OCI-LY3 (cell line): ENCODE measurements at regions not wholly inside any gene's neighbourhood (a gene's known extent, or its start where the extent isn't known, plus 50 kb on each side); places are given as distances from the start of the nearest gene placed in this dataset.

Experiments
- H2AFZ ChIP-seq: fragments of 200-600, 300-600 bp; shearing (Covaris generic); 2 replicates; pipeline ENCODE4 v1.6.0; 2014; ENCODE audit warnings: antibody characterized with exemption, low read depth, low read length
- H3K27ac ChIP-seq: fragments of 200-600, 300-600 bp; sonication (generic); 2 replicates; pipeline ENCODE4 v1.5.1; 2014; ENCODE audit warnings: mild to moderate bottlenecking, low read length, moderate library complexity, mixed read lengths
- H3K27me3 ChIP-seq: fragments of 200-600, 300-600 bp; sonication (generic); 2 replicates; pipeline ENCODE4 v1.6.1; 2014; ENCODE audit warnings: low read depth, low read length, mixed read lengths
- H3K36me3 ChIP-seq: fragments of 200-600, 300-600 bp; sonication (generic); replicated peaks from 2 replicates; pipeline ENCODE3; 2014; ENCODE audit warnings: low read depth, low read length, mixed read lengths
- H3K4me1 ChIP-seq: fragments of 300-600, 200-600 bp; sonication (generic); 2 replicates; pipeline ENCODE4 v1.6.1; 2014; ENCODE audit warnings: low read length, mixed read lengths
- H3K4me2 ChIP-seq: fragments of 200-600, 300-600 bp; sonication (generic); 2 replicates; pipeline ENCODE4 v1.6.1; 2014; ENCODE audit warnings: low read length, mixed read lengths
- H3K4me3 ChIP-seq: fragments of 300-600, 200-600 bp; sonication (generic); 2 replicates; pipeline ENCODE4 v1.5.1; 2014; ENCODE audit warnings: antibody characterized with exemption, mild to moderate bottlenecking, low read length, moderate library complexity
- H3K79me2 ChIP-seq: fragments of 300-600, 200-600 bp; shearing (Covaris generic); 2 replicates; pipeline ENCODE4 v1.6.1; 2014; ENCODE audit warnings: mild to moderate bottlenecking, low read length, mixed read lengths
- H3K9ac ChIP-seq: fragments of 300-600, 200-600 bp; shearing (Covaris generic); 2 replicates; pipeline ENCODE4 v1.6.0; 2014; ENCODE audit warnings: mild to moderate bottlenecking, low read length, moderate library complexity
- H3K9me3 ChIP-seq: fragments of 200-600, 300-600 bp; shearing (Covaris generic); 2 replicates; pipeline ENCODE4 v1.6.1; 2014; ENCODE audit warnings: low read length, mixed read lengths; ENCODE audit not compliant: insufficient read depth
- H4K20me1 ChIP-seq: fragments of 200-600, 300-600 bp; sonication (generic); 2 replicates; pipeline ENCODE4 v1.6.1; 2016; ENCODE audit warnings: low read length, mixed read lengths; ENCODE audit not compliant: insufficient read depth
- CTCF ChIP-seq: fragments of 200-600, 300-600 bp; sonication (generic); IDR thresholded peaks from 2 replicates; pipeline ENCODE4 v1.5.1; 2014; ENCODE audit warnings: antibody characterized with exemption, low read length, low read depth
- EZH2phosphoT487 ChIP-seq: fragments of 200-600 bp; shearing (Covaris generic); IDR thresholded peaks from 2 replicates; pipeline ENCODE4 v1.6.1; 2018; ENCODE audit warnings: antibody characterized with exemption, mixed run types, low read depth

GRCh38 chr7:156220701-156221100, 408.4 kb upstream of the SHH start:
- no peak overlapping the region for H2AFZ ChIP-seq
- no peak overlapping the region for H3K4me3 ChIP-seq
- no peaks in the 10 kb centered on the region for H3K36me3 ChIP-seq
- no peaks in the 10 kb centered on the region for H3K9me3 ChIP-seq
- H4K20me1 ChIP-seq = no peaks in the 10 kb centered on the region
- H3K27me3 ChIP-seq = peaks cover 13% of the 10 kb centered on the region; the same call in 1 of the 2 replicates
- no peaks in the 10 kb centered on the region for H3K4me1 ChIP-seq
- H3K9ac ChIP-seq = no peak overlapping the region
- TF ChIP-seq EZH2phosphoT487 (no peak), CTCF (no peak)
- H3K79me2 ChIP-seq = no peaks in the 10 kb centered on the region
- no peak overlapping the region for H3K27ac ChIP-seq
- no peak overlapping the region for H3K4me2 ChIP-seq

GRCh38 chr7:156220078-156220605, 407.9 kb upstream of the SHH start:
- H3K36me3 ChIP-seq = no peaks in the 10 kb centered on the region
- no peak overlapping the region for H2AFZ ChIP-seq
- no peak overlapping the region for H3K4me2 ChIP-seq
- no peak overlapping the region for H3K4me3 ChIP-seq
- no peak for TF ChIP-seq CTCF
- TF ChIP-seq EZH2phosphoT487 = no peak
- H3K27me3 ChIP-seq = peaks cover 13% of the 10 kb centered on the region; the same call in 1 of the 2 replicates
- H3K9me3 ChIP-seq = no peaks in the 10 kb centered on the region
- H3K9ac ChIP-seq = no peak overlapping the region
- no peaks in the 10 kb centered on the region for H3K79me2 ChIP-seq
- no peak overlapping the region for H3K27ac ChIP-seq
- no peaks in the 10 kb centered on the region for H3K4me1 ChIP-seq
- no peaks in the 10 kb centered on the region for H4K20me1 ChIP-seq

GRCh38 chr7:156219307-156220077, 407.2 kb upstream of the SHH start:
- no peak for TF ChIP-seq CTCF
- H3K36me3 ChIP-seq = no peaks in the 10 kb centered on the region
- H3K27me3 ChIP-seq = peaks cover 13% of the 10 kb centered on the region; the same call in 1 of the 2 replicates

DNA sequence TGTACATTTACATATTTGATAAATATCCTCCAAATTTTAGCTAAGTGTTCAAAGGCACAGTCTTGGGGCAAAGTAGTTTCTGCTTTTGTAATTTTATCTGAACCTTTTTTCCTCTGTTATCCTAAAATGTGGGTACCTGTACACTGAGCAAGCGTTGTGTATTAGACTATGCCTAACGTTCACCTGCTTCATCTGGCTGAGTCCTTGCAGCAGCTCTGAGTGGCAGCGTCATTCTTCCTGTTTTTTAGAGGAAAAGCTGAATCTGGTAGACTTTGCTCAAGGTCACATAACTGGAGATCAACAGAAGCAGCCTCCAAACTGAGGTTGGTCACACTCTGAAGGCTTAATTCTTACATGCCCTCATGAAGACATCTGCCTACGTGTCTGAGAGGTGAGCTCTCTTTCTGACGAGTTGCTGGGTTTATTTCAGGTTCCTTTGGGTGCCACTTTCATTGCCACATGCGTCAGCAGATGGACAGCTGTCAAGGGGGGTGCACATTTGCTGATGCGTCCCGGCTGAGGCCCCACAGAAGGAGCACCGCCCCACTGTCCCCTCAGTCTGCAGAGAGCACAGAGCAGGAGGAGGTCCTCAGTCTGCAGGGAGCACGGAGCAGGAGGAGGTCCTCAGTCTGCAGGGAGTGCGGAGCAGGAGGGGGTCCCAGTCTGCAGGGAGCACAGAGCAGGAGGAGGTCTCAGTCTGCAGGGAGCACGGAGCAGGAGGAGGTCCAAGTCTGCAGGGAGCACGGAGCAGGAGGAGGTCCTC, 406.5 kb upstream of the SHH start:
- H2AFZ ChIP-seq = no peak overlapping the region
- no peaks in the 10 kb centered on the region for H4K20me1 ChIP-seq
- no peaks in the 10 kb centered on the region for H3K36me3 ChIP-seq
- no peaks in the 10 kb centered on the region for H3K79me2 ChIP-seq
- H3K4me1 ChIP-seq = no peaks in the 10 kb centered on the region
- H3K9me3 ChIP-seq = no peaks in the 10 kb centered on the region
- H3K4me2 ChIP-seq = no peak overlapping the region
- no peak overlapping the region for H3K9ac ChIP-seq
- TF ChIP-seq CTCF = no peak
- no peak for TF ChIP-seq EZH2phosphoT487
- no peak overlapping the region for H3K4me3 ChIP-seq
- no peak overlapping the region for H3K27ac ChIP-seq
- peaks cover 13% of the 10 kb centered on the region; the same call in 1 of the 2 replicates for H3K27me3 ChIP-seq

More at GRCh38 chr7:156219307-156220077, 407.2 kb upstream of the SHH start:
- Histone ChIP-seq H3K79me2 (no peaks in the 10 kb centered on the region), H3K4me2 (no peak overlapping the region), H3K9me3 (no peaks in the 10 kb centered on the region), H2AFZ (no peak overlapping the region), H3K9ac (no peak overlapping the region), H3K4me1 (no peaks in the 10 kb centered on the region), H3K27ac (no peak overlapping the region), H4K20me1 (no peaks in the 10 kb centered on the region), H3K4me3 (no peak overlapping the region)
